Keratinocyte (primary cell): ENCODE measurements at regions not wholly inside any gene's neighbourhood (a gene's known extent, or its start where the extent isn't known, plus 50 kb on each side); places are given as distances from the start of the nearest gene placed in this dataset.

Source experiments
- DNase-seq: peaks from one replicate; pipeline ENCODE4 v3.0.0-alpha.2; 2011; ENCODE audit warnings: low read depth, missing footprints, low spot score
- FAIRE-seq: peaks from 2 replicates; lab custom pipeline; 2011; peaks lifted over from hg19 to GRCh38; lab: Jason Lieb, UNC
- H2AFZ ChIP-seq: 2 replicates; pipeline ENCODE4 v1.6.0; 2012; ENCODE audit warnings: low read length, control low read depth, inconsistent platforms; ENCODE audit not compliant: control insufficient read depth
- H3K27ac ChIP-seq: 2 replicates; pipeline ENCODE4 v1.5.1; 2011; ENCODE audit warnings: low read length; ENCODE audit not compliant: control insufficient read depth, insufficient read depth
- H3K27me3 ChIP-seq: 3 replicates; pipeline ENCODE4 v1.6.0; 2011; ENCODE audit warnings: low read length; ENCODE audit not compliant: control insufficient read depth, insufficient read depth; ENCODE audit errors: extremely low read depth
- H3K36me3 ChIP-seq, 2 experiments: 2 replicates in 1 of 2; 3 replicates in 1 of 2; pipeline ENCODE4 v1.5.1; 2011; ENCODE audit warnings: low read length in 2 of 2, mild to moderate bottlenecking in 1 of 2; ENCODE audit not compliant: control insufficient read depth in 2 of 2, insufficient read depth in 2 of 2; ENCODE audit errors: extremely low read depth in 1 of 2
- H3K4me1 ChIP-seq: 3 replicates; pipeline ENCODE4 v1.5.1; 2011; ENCODE audit warnings: low read length; ENCODE audit not compliant: control insufficient read depth, insufficient read depth; ENCODE audit errors: extremely low read depth
- H3K4me2 ChIP-seq: 3 replicates; pipeline ENCODE4 v1.6.0; 2011; ENCODE audit warnings: low read depth, low read length; ENCODE audit not compliant: control insufficient read depth, insufficient read depth; ENCODE audit errors: extremely low read depth
- H3K4me3 ChIP-seq, 3 experiments: fragments of 200-600 bp in 1 of 3; sonication (generic) in 1 of 3; 2 replicates in 2 of 3; 3 replicates in 1 of 3; pipeline ENCODE4 v1.5.1; 2011 to 2016; ENCODE audit warnings: low read length in 3 of 3, mild to moderate bottlenecking in 3 of 3, control low read depth in 2 of 3, inconsistent platforms in 1 of 3, low read depth in 1 of 3, mixed read lengths in 1 of 3, mixed run types in 1 of 3, moderate library complexity in 1 of 3; ENCODE audit not compliant: control insufficient read depth in 2 of 3, insufficient read depth in 2 of 3; ENCODE audit errors: extremely low read depth in 1 of 3
- H3K79me2 ChIP-seq: 2 replicates; pipeline ENCODE4 v1.6.0; 2012; ENCODE audit warnings: low read length; ENCODE audit not compliant: control insufficient read depth, insufficient read depth
- H3K9ac ChIP-seq: 3 replicates; pipeline ENCODE4 v1.6.0; 2011; ENCODE audit warnings: low read length; ENCODE audit not compliant: control insufficient read depth, insufficient read depth; ENCODE audit errors: extremely low read depth
- H3K9me1 ChIP-seq: 3 replicates; pipeline ENCODE4 v1.6.0; 2011; ENCODE audit warnings: low read length; ENCODE audit not compliant: control insufficient read depth, insufficient read depth; ENCODE audit errors: extremely low read depth
- H3K9me3 ChIP-seq: 2 replicates; pipeline ENCODE4 v1.5.1; 2012; ENCODE audit warnings: low read depth, low read length; ENCODE audit not compliant: control insufficient read depth
- H4K20me1 ChIP-seq: 3 replicates; pipeline ENCODE4 v1.6.0; 2011; ENCODE audit warnings: low read length; ENCODE audit not compliant: control insufficient read depth, insufficient read depth; ENCODE audit errors: extremely low read depth
- CTCF ChIP-seq, 3 experiments: IDR thresholded peaks in 1 of 3; conservative IDR thresholded peaks in 1 of 3; optimal IDR thresholded peaks in 1 of 3; 2 replicates in 2 of 3; 3 replicates in 1 of 3; pipeline versions ENCODE3 to v1.5.1; 2011; ENCODE audit warnings: low read length in 3 of 3, mild to moderate bottlenecking in 3 of 3, moderate library complexity in 2 of 3, control low read depth in 1 of 3, inconsistent platforms in 1 of 3; ENCODE audit not compliant: insufficient read depth in 2 of 3; ENCODE audit errors: extremely low read depth in 1 of 3
- EZH2 ChIP-seq: IDR thresholded peaks from one replicate; pipeline ENCODE4 v1.6.1; 2012; ENCODE audit warnings: inconsistent platforms, mild to moderate bottlenecking, low read length, moderate library complexity
- dilution Hi-C: fragments of 300-500 bp; cut with MboI; formaldehyde crosslinking; loops from one replicate; pipeline ENCODE4 v1.7.0; 2020; ENCODE audit warnings: low sequenced_read_pairs; ENCODE audit not compliant: extremely low pct_ligation_motif_present

GRCh38 chr15:39226169-39226937 lies 354.5 kb upstream of the THBS1 start:
- dilution Hi-C loops: no loop called here
- Histone ChIP-seq H2AFZ (no peak overlapping the region), H4K20me1 (no peaks in the 10 kb centered on the region), H3K9ac (no peak overlapping the region), H3K27me3 (no peaks in the 10 kb centered on the region), H3K9me3 (no peaks in the 10 kb centered on the region), H3K4me1 (peaks cover 7% of the 10 kb centered on the region), H3K4me3 (no peak overlapping the region), H3K79me2 (no peaks in the 10 kb centered on the region), H3K36me3 (no peaks in the 10 kb centered on the region), H3K4me2 (no peak overlapping the region), H3K27ac (no peak overlapping the region), H3K9me1 (no peaks in the 10 kb centered on the region)
- DNase-seq: no peak
- TF ChIP-seq EZH2: no peak
- no peak for TF ChIP-seq CTCF (optimal IDR thresholded peaks at IDR 0.05 in 1 of 3, IDR thresholded peaks at IDR 0.05 in 1 of 3, conservative IDR thresholded peaks at IDR 0.05 in 1 of 3; ENCODE audit: extremely low read depth in 1 of 3, insufficient read depth in 2 of 3, low read length in 3 of 3)
- no peak for FAIRE-seq

- no peak overlapping the region for H3K27ac ChIP-seq
- no peak overlapping the region for H3K9ac ChIP-seq
- H3K4me2 ChIP-seq: no peak overlapping the region
- dilution Hi-C loops: no loop called here
- TF ChIP-seq CTCF (optimal IDR thresholded peaks at IDR 0.05 in 1 of 3, IDR thresholded peaks at IDR 0.05 in 1 of 3, conservative IDR thresholded peaks at IDR 0.05 in 1 of 3; ENCODE audit: extremely low read depth in 1 of 3, insufficient read depth in 2 of 3, low read length in 3 of 3): no peak
- no peak for TF ChIP-seq EZH2
- no peaks in the 10 kb centered on the region for H3K9me3 ChIP-seq
- H3K4me3 ChIP-seq: no peak overlapping the region
- peaks cover 13% of the 10 kb centered on the region for H3K4me1 ChIP-seq
- H3K36me3 ChIP-seq: no peaks in the 10 kb centered on the region
- no peaks in the 10 kb centered on the region for H3K79me2 ChIP-seq
- FAIRE-seq (no peak), DNase-seq (no peak)
- H3K27me3 ChIP-seq: no peaks in the 10 kb centered on the region
- no peak overlapping the region for H2AFZ ChIP-seq
- H3K9me1 ChIP-seq: no peaks in the 10 kb centered on the region
- H4K20me1 ChIP-seq: no peaks in the 10 kb centered on the region
These were observed 353.9 kb upstream of the THBS1 start for GRCh38 chr15:39227001-39227400.
